Suprapubic skin (tissue), 4 donors: ENCODE measurements at regions not wholly inside any gene's neighbourhood (a gene's known extent, or its start where the extent isn't known, plus 50 kb on each side); places are given as distances from the start of the nearest gene placed in this dataset.

ENCODE experiments used
- DNase-seq, 2 donors: peaks; one replicate each; pipeline ENCODE4 v3.0.0-alpha.2; 2019; ENCODE audit warnings: low spot score in 2 of 2
- H3K27ac ChIP-seq: fragments of 200-600 bp; sonication (generic); one replicate; pipeline ENCODE4 v1.5.1; 2019
- H3K27me3 ChIP-seq: fragments of 200-600 bp; sonication (generic); one replicate; pipeline ENCODE4 v1.5.1; 2019
- H3K36me3 ChIP-seq: fragments of 200-600 bp; sonication (generic); one replicate; pipeline ENCODE4 v1.5.1; 2019
- H3K4me1 ChIP-seq: fragments of 200-600 bp; sonication (generic); one replicate; pipeline ENCODE4 v1.5.1; 2019
- H3K4me3 ChIP-seq: fragments of 200-600 bp; sonication (generic); one replicate; pipeline ENCODE4 v1.5.1; 2019; ENCODE audit warnings: mild to moderate bottlenecking
- H3K9me3 ChIP-seq: fragments of 200-600 bp; sonication (generic); one replicate; pipeline ENCODE4 v1.5.1; 2019
- EP300 ChIP-seq: sonication (generic); formaldehyde crosslinking; IDR thresholded peaks from one replicate; pipeline ENCODE4 v1.6.1; 2017; ENCODE audit warnings: antibody characterized with exemption
- POLR2A ChIP-seq, 2 donors: fragments of 450-650 bp; IDR thresholded peaks; one replicate each; pipeline ENCODE4 v1.6.1; 2017; ENCODE audit warnings: antibody characterized with exemption in 2 of 2, mild to moderate bottlenecking in 2 of 2, moderate library complexity in 2 of 2
- POLR2AphosphoS5 ChIP-seq, 3 donors: sonication (generic); formaldehyde crosslinking; IDR thresholded peaks; one replicate each; pipeline ENCODE4 v1.6.1; 2017; ENCODE audit warnings: antibody characterized with exemption in 3 of 3
- WGBS: methylation state at CpG from one replicate; pipeline ENCODE4 v1.1.5; 2018; 5-methylcytosine and 5-hydroxymethylcytosine counted together
- TF ChIP-seq, protein P1 (sequence below), 2 donors: fragments of 200-600 bp in 1 of 2; fragments of 450-650 bp in 1 of 2; sonication (generic) in 1 of 2; IDR thresholded peaks; one replicate each; pipeline ENCODE4 v1.5.1; 2016 to 2019; ENCODE audit warnings: antibody characterized with exemption in 2 of 2, mild to moderate bottlenecking in 1 of 2, moderate library complexity in 1 of 2

DNA sequence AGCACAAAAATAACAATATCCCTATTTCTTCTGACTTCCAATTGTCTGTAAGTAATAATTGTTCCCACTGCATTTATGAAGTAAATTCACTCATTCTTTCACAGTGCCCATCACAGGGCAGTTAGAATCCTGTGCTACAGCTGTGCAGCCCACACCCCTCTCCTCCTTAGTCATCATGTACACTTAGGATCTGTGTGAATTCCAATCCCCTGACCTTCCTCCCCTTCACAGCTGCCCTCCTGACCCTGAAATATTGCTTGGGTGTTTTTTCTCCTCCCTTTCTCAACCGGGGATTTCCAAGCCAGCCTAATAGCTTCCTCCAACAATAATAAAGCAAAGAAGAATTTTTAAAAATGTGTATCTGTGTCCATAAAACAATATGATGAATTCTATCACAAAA lies 91.5 kb upstream of the BEND6 start:
- H3K27me3 ChIP-seq: no peaks in the 10 kb centered on the region
- DNase-seq: no peak
- no peaks in the 10 kb centered on the region for H3K9me3 ChIP-seq
- H3K4me1 ChIP-seq: no peaks in the 10 kb centered on the region
- 26% methylated on average over 1 of the region's 1 CpG for WGBS
- no peak overlapping the region for H3K27ac ChIP-seq
- no peak for TF ChIP-seq POLR2AphosphoS5 (IDR thresholded peaks at IDR 0.05)
- no peak for TF ChIP-seq POLR2A (IDR thresholded peaks at IDR 0.05)
- no peak for TF ChIP-seq EP300
- TF ChIP-seq, protein P1, sequence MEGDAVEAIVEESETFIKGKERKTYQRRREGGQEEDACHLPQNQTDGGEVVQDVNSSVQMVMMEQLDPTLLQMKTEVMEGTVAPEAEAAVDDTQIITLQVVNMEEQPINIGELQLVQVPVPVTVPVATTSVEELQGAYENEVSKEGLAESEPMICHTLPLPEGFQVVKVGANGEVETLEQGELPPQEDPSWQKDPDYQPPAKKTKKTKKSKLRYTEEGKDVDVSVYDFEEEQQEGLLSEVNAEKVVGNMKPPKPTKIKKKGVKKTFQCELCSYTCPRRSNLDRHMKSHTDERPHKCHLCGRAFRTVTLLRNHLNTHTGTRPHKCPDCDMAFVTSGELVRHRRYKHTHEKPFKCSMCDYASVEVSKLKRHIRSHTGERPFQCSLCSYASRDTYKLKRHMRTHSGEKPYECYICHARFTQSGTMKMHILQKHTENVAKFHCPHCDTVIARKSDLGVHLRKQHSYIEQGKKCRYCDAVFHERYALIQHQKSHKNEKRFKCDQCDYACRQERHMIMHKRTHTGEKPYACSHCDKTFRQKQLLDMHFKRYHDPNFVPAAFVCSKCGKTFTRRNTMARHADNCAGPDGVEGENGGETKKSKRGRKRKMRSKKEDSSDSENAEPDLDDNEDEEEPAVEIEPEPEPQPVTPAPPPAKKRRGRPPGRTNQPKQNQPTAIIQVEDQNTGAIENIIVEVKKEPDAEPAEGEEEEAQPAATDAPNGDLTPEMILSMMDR (IDR thresholded peaks at IDR 0.05): no peak
- no peaks in the 10 kb centered on the region for H3K36me3 ChIP-seq
- no peak overlapping the region for H3K4me3 ChIP-seq

DNA sequence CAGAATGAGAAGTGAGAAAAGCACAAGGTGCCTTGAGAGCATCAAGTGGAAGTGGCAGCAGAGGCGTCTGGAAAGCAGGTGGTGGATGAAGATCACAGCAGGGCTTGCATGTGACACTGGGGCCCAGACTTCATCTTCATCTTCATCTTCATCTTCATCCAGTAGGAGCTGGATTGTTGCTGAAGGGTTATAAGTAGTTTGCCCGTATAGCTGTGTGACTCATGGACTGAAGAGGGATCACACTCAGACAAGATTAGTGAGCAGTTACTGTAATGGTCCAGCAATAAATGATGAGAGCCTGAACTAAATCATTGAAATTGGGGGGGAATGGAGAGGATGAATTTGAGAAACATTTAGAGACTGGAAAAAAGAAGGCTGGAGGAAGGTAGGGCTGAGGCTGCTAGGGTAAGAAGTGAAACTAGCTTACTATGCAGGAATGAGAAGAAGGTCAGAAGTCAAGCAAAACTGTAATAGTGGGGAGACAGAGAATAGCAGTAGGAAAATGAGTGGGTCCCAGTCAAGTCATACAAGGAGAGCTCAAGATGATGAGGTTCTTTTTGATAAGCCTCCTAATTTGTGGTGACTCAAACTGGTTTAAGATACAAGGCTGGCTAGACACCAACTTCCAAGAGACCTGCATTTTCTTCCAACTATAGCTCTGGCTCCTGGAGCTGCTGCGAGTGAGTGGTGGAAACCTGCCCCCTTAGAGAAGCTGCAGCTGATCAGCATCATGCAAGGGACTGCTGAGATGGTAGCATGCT lies 92.3 kb upstream of the BEND6 start:
- no peak overlapping the region for H3K4me3 ChIP-seq
- TF ChIP-seq EP300: no peak
- TF ChIP-seq, protein P1 (IDR thresholded peaks at IDR 0.05): no peak
- no peak for TF ChIP-seq POLR2AphosphoS5 (IDR thresholded peaks at IDR 0.05)
- TF ChIP-seq POLR2A (IDR thresholded peaks at IDR 0.05): no peak
- H3K9me3 ChIP-seq: no peaks in the 10 kb centered on the region
- WGBS: 79% methylated on average over 3 of the region's 3 CpGs
- H3K36me3 ChIP-seq: no peaks in the 10 kb centered on the region
- no peaks in the 10 kb centered on the region for H3K27me3 ChIP-seq
- no peak for DNase-seq
- no peaks in the 10 kb centered on the region for H3K4me1 ChIP-seq
- no peak overlapping the region for H3K27ac ChIP-seq

DNA sequence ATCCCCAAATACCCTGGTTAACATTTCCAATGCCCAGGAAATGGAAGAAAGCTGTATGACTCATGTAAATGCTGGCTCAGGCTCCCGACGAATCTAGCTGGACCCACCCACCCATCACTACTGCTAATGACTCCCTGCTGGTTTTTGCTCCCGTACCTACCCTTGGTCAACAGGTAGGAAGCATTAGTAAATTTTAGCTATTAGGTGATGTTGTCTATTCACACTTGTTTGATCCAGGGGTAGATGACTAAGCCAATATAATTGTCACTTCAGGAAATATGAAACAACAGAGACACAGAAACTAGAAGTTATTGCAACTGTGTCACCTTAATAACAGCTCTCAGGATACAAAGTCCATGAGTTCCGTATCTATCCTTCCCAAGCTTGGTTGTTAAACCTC lies 94.4 kb upstream of the BEND6 start:
- WGBS: 35% methylated on average over 4 of the region's 4 CpGs
- TF ChIP-seq POLR2A (IDR thresholded peaks at IDR 0.05): no peak
- TF ChIP-seq, protein P1 (IDR thresholded peaks at IDR 0.05): no peak
- TF ChIP-seq EP300: no peak
- no peaks in the 10 kb centered on the region for H3K27me3 ChIP-seq
- no peak overlapping the region for H3K4me3 ChIP-seq
- DNase-seq: no peak
- H3K4me1 ChIP-seq: no peaks in the 10 kb centered on the region
- H3K27ac ChIP-seq: no peak overlapping the region
- no peaks in the 10 kb centered on the region for H3K9me3 ChIP-seq
- H3K36me3 ChIP-seq: no peaks in the 10 kb centered on the region

DNA sequence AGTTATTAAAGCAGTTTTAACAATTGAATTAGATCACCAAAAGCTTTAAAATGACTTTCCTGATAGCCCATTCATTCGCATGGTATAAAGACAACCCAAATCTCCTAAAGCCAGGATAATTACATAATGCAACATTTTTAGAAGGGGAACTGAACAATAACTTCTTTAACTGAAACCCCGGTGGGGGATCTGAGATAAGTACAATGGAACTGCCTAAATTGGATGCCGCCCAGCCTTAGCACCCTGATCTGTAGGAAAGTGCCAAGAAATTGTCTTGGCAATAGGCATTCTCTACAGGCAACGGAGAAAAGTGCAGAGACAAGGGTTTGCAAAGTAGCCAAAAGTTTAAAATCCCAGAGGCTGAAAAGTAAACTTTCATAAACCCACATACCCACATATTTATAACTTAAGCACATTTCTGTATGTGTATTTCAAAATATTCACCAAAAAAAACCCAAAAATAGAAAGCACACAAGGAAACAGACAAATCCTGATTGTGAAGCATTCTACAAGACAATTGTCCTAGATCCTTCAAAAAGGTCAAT lies 98.8 kb upstream of the BEND6 start:
- DNase-seq: no peak
- H3K4me1 ChIP-seq: peaks cover 16% of the 10 kb centered on the region
- H3K27ac ChIP-seq: no peak overlapping the region
- WGBS: 54% methylated on average over 4 of the region's 4 CpGs
- no peaks in the 10 kb centered on the region for H3K27me3 ChIP-seq
- H3K4me3 ChIP-seq: no peak overlapping the region
- no peaks in the 10 kb centered on the region for H3K36me3 ChIP-seq
- TF ChIP-seq POLR2A (IDR thresholded peaks at IDR 0.05) (no peak), POLR2AphosphoS5 (IDR thresholded peaks at IDR 0.05) (no peak), EP300 (no peak)
- TF ChIP-seq, protein P1 (IDR thresholded peaks at IDR 0.05): no peak
- H3K9me3 ChIP-seq: no peaks in the 10 kb centered on the region

DNA sequence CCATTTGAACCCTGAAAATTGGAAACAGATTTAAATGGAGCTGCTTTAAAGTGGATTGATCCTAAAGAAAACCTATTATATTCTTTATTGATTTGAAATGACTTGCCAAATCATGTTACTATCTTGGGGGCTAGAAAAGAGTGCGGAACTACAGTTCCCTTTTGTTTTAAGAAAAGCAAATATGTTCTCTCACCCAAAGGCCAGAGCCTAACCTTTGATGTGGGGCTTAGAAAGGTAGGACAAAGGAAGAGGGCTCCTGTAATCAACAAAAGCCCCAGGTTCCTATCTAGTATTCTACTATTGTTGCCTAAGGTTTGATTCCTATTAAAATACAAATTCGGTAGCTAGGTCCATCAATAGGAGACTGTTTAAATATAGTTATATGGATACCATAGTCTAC lies 100.8 kb upstream of the BEND6 start:
- WGBS: 97% methylated on average over 2 of the region's 2 CpGs
- Histone ChIP-seq H3K9me3 (no peaks in the 10 kb centered on the region), H3K27ac (no peak overlapping the region), H3K36me3 (no peaks in the 10 kb centered on the region), H3K4me3 (no peak overlapping the region), H3K4me1 (peaks cover 22% of the 10 kb centered on the region), H3K27me3 (no peaks in the 10 kb centered on the region)
- no peak for DNase-seq
- no peak for TF ChIP-seq POLR2AphosphoS5 (IDR thresholded peaks at IDR 0.05)
- TF ChIP-seq, protein P1 (IDR thresholded peaks at IDR 0.05): no peak
- no peak for TF ChIP-seq POLR2A (IDR thresholded peaks at IDR 0.05)
- TF ChIP-seq EP300: no peak
